ENCODE measurements at regions not wholly inside any gene's neighbourhood (a gene's known extent, or its start where the extent isn't known, plus 50 kb on each side); places are given as distances from the start of the nearest gene placed in this dataset.

DNA sequence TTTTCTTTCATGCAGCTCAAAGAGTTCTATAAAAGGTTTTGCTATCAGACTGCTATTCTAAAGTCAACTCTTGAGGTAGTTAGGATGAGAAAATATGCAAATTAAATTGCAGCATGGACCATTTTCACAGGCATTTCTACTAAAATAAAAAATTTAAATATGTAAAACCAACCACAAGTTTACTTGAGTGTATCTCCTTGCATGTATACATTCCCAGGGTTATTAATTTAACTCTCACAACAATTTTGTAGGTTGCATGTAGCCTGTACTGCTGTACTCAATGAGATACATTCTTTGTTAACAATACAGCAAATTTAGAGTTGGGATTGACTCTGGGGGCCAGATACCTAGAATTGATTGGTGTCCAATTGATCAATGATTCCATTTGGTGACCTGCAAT is 265.8 kb downstream of the MED10 start:
- no peaks in the 10 kb centered on the region for H3K27me3 ChIP-seq
- ATAC-seq: no peak

DNA sequence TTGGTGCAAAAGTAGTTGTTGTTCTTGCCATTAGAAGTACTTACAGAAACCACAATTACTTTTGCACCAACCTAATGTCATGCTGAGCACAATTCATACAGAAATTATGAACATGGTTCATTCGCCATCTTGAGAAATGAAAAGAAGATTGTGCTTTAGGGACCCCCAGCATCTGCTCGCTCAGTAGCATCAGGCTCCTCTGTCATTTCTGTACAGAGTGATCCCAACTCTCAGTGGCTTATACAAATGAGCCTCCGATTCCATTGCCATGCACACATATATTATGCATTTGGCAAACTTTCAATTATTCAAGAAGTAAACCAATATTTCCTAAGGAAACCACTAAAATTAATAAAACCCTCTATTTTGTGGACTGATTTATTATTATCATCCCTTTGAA is 266.2 kb downstream of the MED10 start:
- Histone ChIP-seq H3K27me3 (no peaks in the 10 kb centered on the region), H3K4me1 (no peaks in the 10 kb centered on the region), H3K9me3 (no peaks in the 10 kb centered on the region), H3K4me3 (no peak overlapping the region), H3K36me3 (no peaks in the 10 kb centered on the region), H3K27ac (no peak overlapping the region)
- TF ChIP-seq, protein P1, sequence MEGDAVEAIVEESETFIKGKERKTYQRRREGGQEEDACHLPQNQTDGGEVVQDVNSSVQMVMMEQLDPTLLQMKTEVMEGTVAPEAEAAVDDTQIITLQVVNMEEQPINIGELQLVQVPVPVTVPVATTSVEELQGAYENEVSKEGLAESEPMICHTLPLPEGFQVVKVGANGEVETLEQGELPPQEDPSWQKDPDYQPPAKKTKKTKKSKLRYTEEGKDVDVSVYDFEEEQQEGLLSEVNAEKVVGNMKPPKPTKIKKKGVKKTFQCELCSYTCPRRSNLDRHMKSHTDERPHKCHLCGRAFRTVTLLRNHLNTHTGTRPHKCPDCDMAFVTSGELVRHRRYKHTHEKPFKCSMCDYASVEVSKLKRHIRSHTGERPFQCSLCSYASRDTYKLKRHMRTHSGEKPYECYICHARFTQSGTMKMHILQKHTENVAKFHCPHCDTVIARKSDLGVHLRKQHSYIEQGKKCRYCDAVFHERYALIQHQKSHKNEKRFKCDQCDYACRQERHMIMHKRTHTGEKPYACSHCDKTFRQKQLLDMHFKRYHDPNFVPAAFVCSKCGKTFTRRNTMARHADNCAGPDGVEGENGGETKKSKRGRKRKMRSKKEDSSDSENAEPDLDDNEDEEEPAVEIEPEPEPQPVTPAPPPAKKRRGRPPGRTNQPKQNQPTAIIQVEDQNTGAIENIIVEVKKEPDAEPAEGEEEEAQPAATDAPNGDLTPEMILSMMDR (IDR thresholded peaks at IDR 0.05): no peak
- no peak for DNase-seq
- no peak for ATAC-seq
- intact Hi-C loops (cut with DNase I): no loop called here

More for the DNA sequence above, 265.8 kb downstream of the MED10 start:
- Histone ChIP-seq H3K4me3 (no peak overlapping the region), H3K27ac (no peak overlapping the region), H3K9me3 (no peaks in the 10 kb centered on the region), H3K36me3 (no peaks in the 10 kb centered on the region), H3K4me1 (no peaks in the 10 kb centered on the region)
- TF ChIP-seq, protein P1 (IDR thresholded peaks at IDR 0.05): no peak
- intact Hi-C loops (cut with DNase I): no loop called here
- DNase-seq: no peak

DNA sequence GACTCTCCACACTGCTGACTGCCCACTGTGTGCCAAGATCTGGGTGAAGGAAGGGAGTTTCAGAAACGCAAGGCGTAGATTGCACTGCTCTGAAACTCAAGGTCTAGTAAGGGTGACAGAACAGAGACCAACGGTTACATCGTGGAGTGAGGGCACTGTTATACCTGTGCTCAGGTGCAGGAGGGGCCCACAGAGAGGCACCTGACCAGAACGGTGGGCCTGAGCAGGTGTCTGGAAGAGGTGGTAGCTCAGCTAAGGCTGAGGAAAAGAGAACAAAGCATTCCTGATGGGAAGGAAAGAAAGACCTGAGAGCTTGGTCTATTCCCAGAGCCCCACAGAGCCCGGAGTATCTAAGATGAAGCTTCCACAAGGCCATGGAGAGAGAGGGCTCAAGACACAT is 267.2 kb downstream of the MED10 start:
- intact Hi-C loops (cut with DNase I): no loop called here
- no peaks in the 10 kb centered on the region for H3K27me3 ChIP-seq
- no peak overlapping the region for H3K4me3 ChIP-seq
- no peaks in the 10 kb centered on the region for H3K36me3 ChIP-seq
- H3K27ac ChIP-seq: no peak overlapping the region
- no peaks in the 10 kb centered on the region for H3K4me1 ChIP-seq
- no peaks in the 10 kb centered on the region for H3K9me3 ChIP-seq
- ATAC-seq (no peak), DNase-seq (no peak)
- TF ChIP-seq, protein P1 (IDR thresholded peaks at IDR 0.05): no peak

DNA sequence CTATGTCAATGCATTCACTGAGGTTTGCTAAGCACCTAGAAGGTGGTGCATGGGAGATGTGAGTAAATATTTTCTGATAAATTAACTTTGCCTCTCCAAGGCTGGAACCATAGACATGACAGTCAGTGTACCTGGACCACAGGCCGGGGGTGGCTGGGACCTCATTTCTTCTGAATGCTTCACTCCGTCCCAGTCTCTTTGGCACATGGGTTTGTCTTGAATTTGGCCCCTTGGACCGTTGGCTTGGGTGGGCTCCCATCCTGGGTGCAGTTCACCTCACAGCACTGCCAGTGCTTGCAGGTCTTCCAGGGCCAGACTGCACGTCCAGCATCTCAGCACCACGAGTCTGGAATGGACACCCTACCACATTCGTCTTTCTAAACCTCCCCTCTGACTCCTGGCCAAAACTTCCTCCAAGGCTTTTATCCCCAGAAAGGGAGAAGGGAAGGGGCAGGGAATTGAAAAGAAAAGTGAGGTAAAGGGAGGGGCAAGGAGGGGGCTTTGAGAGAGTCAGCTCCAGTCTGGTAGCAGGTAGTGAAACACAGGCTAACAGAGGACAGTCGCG is 267.8 kb downstream of the MED10 start:
- H3K36me3 ChIP-seq: no peaks in the 10 kb centered on the region
- no peaks in the 10 kb centered on the region for H3K27me3 ChIP-seq
- ATAC-seq: no peak
- H3K4me1 ChIP-seq: no peaks in the 10 kb centered on the region
- no peak overlapping the region for H3K4me3 ChIP-seq
- no peak overlapping the region for H3K27ac ChIP-seq
- H3K9me3 ChIP-seq: no peaks in the 10 kb centered on the region
- intact Hi-C loops (cut with DNase I): no loop called here
- no peak for DNase-seq
- TF ChIP-seq, protein P1 (IDR thresholded peaks at IDR 0.05): no peak

DNA sequence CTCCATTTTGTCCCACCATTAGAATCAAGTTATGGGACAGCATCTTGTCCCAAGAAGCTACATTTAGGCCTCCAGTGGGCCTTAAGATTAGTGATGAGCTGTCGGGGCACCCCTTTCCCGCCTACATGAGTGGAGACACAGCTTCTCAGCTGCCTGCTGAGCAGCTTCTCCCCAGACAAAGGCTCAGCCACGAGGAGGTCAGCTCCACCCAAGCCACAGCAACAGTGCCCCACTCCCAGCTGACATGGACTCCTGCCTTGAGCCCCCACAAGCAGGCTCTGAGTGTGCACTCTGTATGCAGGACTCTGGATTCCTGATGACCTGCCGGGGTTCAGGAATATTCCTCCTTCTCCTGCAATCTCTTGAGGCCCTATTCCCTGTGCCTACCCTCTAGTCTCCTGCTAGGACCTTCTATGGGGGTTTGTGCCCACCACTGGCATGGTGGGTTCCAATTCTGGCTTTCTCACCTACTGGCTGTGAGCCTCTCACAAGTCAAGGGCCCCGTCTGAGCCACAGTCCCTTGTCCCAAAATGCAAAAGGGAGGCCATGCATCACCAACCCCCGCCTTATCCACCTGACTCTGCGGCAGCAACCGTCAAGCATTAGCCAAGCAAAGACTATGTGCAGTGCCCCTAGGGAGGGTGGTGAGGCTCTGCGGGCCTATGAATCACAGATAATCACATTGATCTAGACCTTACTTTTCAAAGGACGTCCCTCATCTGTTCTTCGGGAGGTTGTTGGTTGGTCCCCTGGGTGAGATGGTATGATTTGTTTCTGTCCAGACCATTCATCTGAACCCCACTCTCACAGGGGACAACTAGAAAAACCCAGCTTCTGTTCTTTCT is 269.1 kb downstream of the MED10 start:
- intact Hi-C loops (cut with DNase I): no loop called here
- ATAC-seq (no peak), DNase-seq (no peak)
- TF ChIP-seq, protein P1 (IDR thresholded peaks at IDR 0.05): no peak
- H3K27ac ChIP-seq: no peak overlapping the region
- H3K36me3 ChIP-seq: no peaks in the 10 kb centered on the region
- H3K9me3 ChIP-seq: no peaks in the 10 kb centered on the region
- no peak overlapping the region for H3K4me3 ChIP-seq
- H3K27me3 ChIP-seq: no peaks in the 10 kb centered on the region
- H3K4me1 ChIP-seq: no peaks in the 10 kb centered on the region
